ENCODE measurements at regions not wholly inside any gene's neighbourhood (a gene's known extent, or its start where the extent isn't known, plus 50 kb on each side); places are given as distances from the start of the nearest gene placed in this dataset.
A peak's percentile ranks its signal among the peaks of the same experiment; 100 is the strongest.

GRCh38 chrX:52261463-52262194, 76.9 kb downstream of the MAGED4 start (continued):
- TF ChIP-seq EZH2 (IDR thresholded peaks at IDR 0.05; ENCODE audit: borderline replicate concordance, control insufficient read depth, low read depth, low read length), result no peak
- TF ChIP-seq SRF (IDR thresholded peaks at IDR 0.05; ENCODE audit: low read depth in 2 of 2, low read length in 2 of 2), result 0 out of 4 replicates have a peak, but pooled peaks of 1 of the 2 experiments have one; percentile 24
- no peak for TF ChIP-seq JUND (IDR thresholded peaks at IDR 0.05; ENCODE audit: low read depth, low read length)
- no peak for TF ChIP-seq CEBPZ (IDR thresholded peaks at IDR 0.05; ENCODE audit: low read depth, low read length)
- 0 out of 2 replicates have a peak, but pooled peaks have one; percentile 76 for TF ChIP-seq MTA3 (IDR thresholded peaks at IDR 0.05; ENCODE audit: borderline replicate concordance, low read length)
- TF ChIP-seq SIN3A (IDR thresholded peaks at IDR 0.05; ENCODE audit: low read depth, low read length), result no peak
- TF ChIP-seq SREBF1 (IDR thresholded peaks at IDR 0.05; ENCODE audit: low read length), result no peak
- no peak; the same call in none of the 2 replicates for TF ChIP-seq LARP7 (IDR thresholded peaks at IDR 0.05)
- peak; percentile 97 for TF ChIP-seq PKNOX1 (IDR thresholded peaks at IDR 0.05)
- no peak for TF ChIP-seq NFXL1 (IDR thresholded peaks at IDR 0.05; ENCODE audit: borderline replicate concordance)

Data from GM12878 (cell line).